Neural cell (in vitro differentiated cells): ENCODE measurements at regions not wholly inside any gene's neighbourhood (a gene's known extent, or its start where the extent isn't known, plus 50 kb on each side); places are given as distances from the start of the nearest gene placed in this dataset.

Experiments
- H2AFZ ChIP-seq: fragments of 200-600, 300-800 bp; sonication (generic), shearing (Covaris generic); 2 replicates; pipeline ENCODE4 v1.6.0; 2014; ENCODE audit warnings: low read depth, mild to moderate bottlenecking, antibody characterized with exemption, low read length, moderate library complexity
- H3F3A ChIP-seq: fragments of 200-600 bp; shearing (Covaris generic); 2 replicates; pipeline ENCODE4 v1.6.1; 2016; ENCODE audit warnings: mild to moderate bottlenecking, moderate library complexity, mixed read lengths, antibody characterized with exemption, low read length; ENCODE audit not compliant: insufficient read depth, poor library complexity, severe bottlenecking
- H3K27ac ChIP-seq: fragments of 200-600, 300-800 bp; sonication (generic), shearing (Covaris generic); 2 replicates; pipeline ENCODE4 v1.5.1; 2014; ENCODE audit warnings: mild to moderate bottlenecking, low read length, moderate library complexity
- H3K27me3 ChIP-seq: fragments of 300-800, 200-600 bp; sonication (generic), shearing (Covaris generic); 2 replicates; pipeline ENCODE4 v1.6.0; 2014; ENCODE audit warnings: mild to moderate bottlenecking, low read depth, low read length, moderate library complexity; ENCODE audit not compliant: insufficient read depth
- H3K36me3 ChIP-seq: fragments of 300-800, 200-600 bp; sonication (generic), shearing (Covaris generic); 2 replicates; pipeline ENCODE4 v1.5.1; 2014; ENCODE audit warnings: mild to moderate bottlenecking, antibody characterized with exemption, low read length, moderate library complexity; ENCODE audit not compliant: insufficient read depth
- H3K4me2 ChIP-seq: fragments of 300-800, 200-600 bp; sonication (generic), shearing (Covaris generic); 2 replicates; pipeline ENCODE4 v1.6.0; 2014; ENCODE audit warnings: mild to moderate bottlenecking, low read length
- H3K4me3 ChIP-seq: fragments of 300-800, 200-600 bp; sonication (generic), shearing (Covaris generic); 2 replicates; pipeline ENCODE4 v1.5.1; 2014; ENCODE audit warnings: mild to moderate bottlenecking, low read length, moderate library complexity
- H3K79me2 ChIP-seq: fragments of 200-600 bp; shearing (Covaris generic); replicated peaks from 2 replicates; pipeline ENCODE4 v1.6.0; 2014; ENCODE audit warnings: mild to moderate bottlenecking, low read length, moderate library complexity; ENCODE audit not compliant: insufficient read depth
- H3K9ac ChIP-seq: fragments of 300-800, 200-600 bp; sonication (generic), shearing (Covaris generic); 2 replicates; pipeline ENCODE4 v1.6.1; 2016; ENCODE audit warnings: mild to moderate bottlenecking, low read length, mixed read lengths
- H3K9me2 ChIP-seq: fragments of 200-600 bp; shearing (Covaris generic); 2 replicates; pipeline ENCODE4 v1.6.1; 2016; ENCODE audit warnings: mild to moderate bottlenecking, low read length, mixed read lengths; ENCODE audit not compliant: insufficient read depth
- H3K9me3 ChIP-seq: fragments of 200-600, 300-800 bp; sonication (generic), shearing (Covaris generic); 2 replicates; pipeline ENCODE4 v1.6.1; 2016; ENCODE audit warnings: mild to moderate bottlenecking, mixed run types, low read length, moderate library complexity, mixed read lengths
- H4K20me1 ChIP-seq: fragments of 200-600 bp; shearing (Covaris generic); 2 replicates; pipeline ENCODE4 v1.6.1; 2016; ENCODE audit warnings: mild to moderate bottlenecking, mixed run types; ENCODE audit not compliant: insufficient read depth
- CTCF ChIP-seq: fragments of 450-650 bp; IDR thresholded peaks from 2 replicates; pipeline ENCODE4 v1.5.1; 2014; ENCODE audit warnings: antibody characterized with exemption, mild to moderate bottlenecking, moderate library complexity; ENCODE audit not compliant: poor library complexity, severe bottlenecking
- EP300 ChIP-seq: fragments of 450-650 bp; conservative IDR thresholded peaks from 2 replicates; pipeline ENCODE4 v1.6.1; 2014; ENCODE audit warnings: antibody characterized with exemption, mild to moderate bottlenecking, moderate library complexity; ENCODE audit not compliant: poor library complexity, severe bottlenecking
- EZH2 ChIP-seq: fragments of 200-600, 300-800 bp; shearing (Covaris generic), sonication (generic); IDR thresholded peaks from 2 replicates; pipeline ENCODE4 v1.6.1; 2014; ENCODE audit warnings: antibody characterized with exemption, low read length, borderline replicate concordance, mild to moderate bottlenecking; ENCODE audit not compliant: insufficient read depth, poor library complexity, severe bottlenecking
- MXI1 ChIP-seq: fragments of 450-650 bp; conservative IDR thresholded peaks from 2 replicates; pipeline ENCODE4 v1.6.1; 2014; ENCODE audit warnings: antibody characterized with exemption, mild to moderate bottlenecking; ENCODE audit not compliant: poor library complexity, severe bottlenecking
- POLR2AphosphoS5 ChIP-seq: IDR thresholded peaks from 2 replicates; pipeline ENCODE4 v1.6.1; 2012
- RAD21 ChIP-seq: fragments of 450-650 bp; conservative IDR thresholded peaks from 2 replicates; pipeline ENCODE4 v1.6.1; 2014; ENCODE audit warnings: antibody characterized with exemption, mild to moderate bottlenecking, moderate library complexity
- REST ChIP-seq: IDR thresholded peaks from 2 replicates; pipeline ENCODE4 v1.6.1; 2012; ENCODE audit warnings: borderline replicate concordance
- SMC3 ChIP-seq: fragments of 450-650 bp; conservative IDR thresholded peaks from 2 replicates; pipeline ENCODE4 v1.6.1; 2014; ENCODE audit warnings: antibody characterized with exemption, mild to moderate bottlenecking, moderate library complexity; ENCODE audit not compliant: poor library complexity
- TAF1 ChIP-seq: IDR thresholded peaks from 2 replicates; pipeline ENCODE4 v1.6.1; 2012; ENCODE audit warnings: low read depth

- no peaks in the 10 kb centered on the region for H3K9me3 ChIP-seq
- no peaks in the 10 kb centered on the region for H3K27me3 ChIP-seq
- H3K4me2 ChIP-seq: no peak overlapping the region
- H3F3A ChIP-seq: no peaks in the 10 kb centered on the region
- no peak overlapping the region for H2AFZ ChIP-seq
- no peak overlapping the region for H3K9ac ChIP-seq
- no peaks in the 10 kb centered on the region for H3K9me2 ChIP-seq
- no peak overlapping the region for H3K27ac ChIP-seq
- no peaks in the 10 kb centered on the region for H3K36me3 ChIP-seq
- TF ChIP-seq MXI1 (no peak), TAF1 (no peak), POLR2AphosphoS5 (no peak), EZH2 (no peak), EP300 (no peak), REST (no peak), CTCF (no peak), SMC3 (no peak), RAD21 (no peak)
- no peaks in the 10 kb centered on the region for H3K79me2 ChIP-seq
- no peak overlapping the region for H3K4me3 ChIP-seq
- H4K20me1 ChIP-seq: no peaks in the 10 kb centered on the region
Observed at GRCh38 chr5:29852329-29852728, 1341.2 kb upstream of the CDH6 start.

GRCh38 chr5:29845206-29845605, 1348.3 kb upstream of the CDH6 start:
- Histone ChIP-seq H3K9me2 (no peaks in the 10 kb centered on the region), H2AFZ (no peak overlapping the region), H3K27ac (no peak overlapping the region), H3K36me3 (no peaks in the 10 kb centered on the region), H3F3A (no peaks in the 10 kb centered on the region), H3K4me2 (no peak overlapping the region), H3K9me3 (no peaks in the 10 kb centered on the region), H3K27me3 (no peaks in the 10 kb centered on the region), H3K9ac (no peak overlapping the region), H3K4me3 (no peak overlapping the region), H4K20me1 (no peaks in the 10 kb centered on the region), H3K79me2 (no peaks in the 10 kb centered on the region)
- TF ChIP-seq SMC3: no peak
- no peak for TF ChIP-seq CTCF
- TF ChIP-seq MXI1: no peak
- TF ChIP-seq EZH2: no peak
- no peak for TF ChIP-seq RAD21
- no peak for TF ChIP-seq EP300
- TF ChIP-seq TAF1: no peak
- TF ChIP-seq POLR2AphosphoS5: no peak
- no peak for TF ChIP-seq REST
